ENCODE measurements at regions not wholly inside any gene's neighbourhood (a gene's known extent, or its start where the extent isn't known, plus 50 kb on each side); places are given as distances from the start of the nearest gene placed in this dataset.

DNA sequence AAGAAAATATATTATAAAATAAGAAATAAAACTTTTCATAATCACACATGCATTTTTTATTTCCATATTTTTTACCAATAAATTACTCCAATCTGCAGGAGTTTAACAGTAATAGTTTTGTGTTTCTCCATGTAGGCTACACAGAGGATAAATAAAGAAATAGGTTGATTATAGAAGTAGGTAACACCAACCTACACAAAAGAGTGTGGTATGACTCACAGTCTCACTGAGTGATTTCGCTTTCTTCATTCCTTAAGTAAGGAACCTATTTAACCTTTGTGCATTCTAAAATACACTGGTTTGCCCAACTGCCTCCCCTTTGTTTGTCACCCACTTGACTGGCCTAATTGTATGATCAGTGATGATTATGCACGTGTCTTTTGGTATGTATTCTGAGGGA, 244.2 kb upstream of the RIMS1 start:
- ATAC-seq (ENCODE audit: low FRiP score) (no peak), DNase-seq (ENCODE audit: low spot score) (no peak)
- TF ChIP-seq, protein P1, sequence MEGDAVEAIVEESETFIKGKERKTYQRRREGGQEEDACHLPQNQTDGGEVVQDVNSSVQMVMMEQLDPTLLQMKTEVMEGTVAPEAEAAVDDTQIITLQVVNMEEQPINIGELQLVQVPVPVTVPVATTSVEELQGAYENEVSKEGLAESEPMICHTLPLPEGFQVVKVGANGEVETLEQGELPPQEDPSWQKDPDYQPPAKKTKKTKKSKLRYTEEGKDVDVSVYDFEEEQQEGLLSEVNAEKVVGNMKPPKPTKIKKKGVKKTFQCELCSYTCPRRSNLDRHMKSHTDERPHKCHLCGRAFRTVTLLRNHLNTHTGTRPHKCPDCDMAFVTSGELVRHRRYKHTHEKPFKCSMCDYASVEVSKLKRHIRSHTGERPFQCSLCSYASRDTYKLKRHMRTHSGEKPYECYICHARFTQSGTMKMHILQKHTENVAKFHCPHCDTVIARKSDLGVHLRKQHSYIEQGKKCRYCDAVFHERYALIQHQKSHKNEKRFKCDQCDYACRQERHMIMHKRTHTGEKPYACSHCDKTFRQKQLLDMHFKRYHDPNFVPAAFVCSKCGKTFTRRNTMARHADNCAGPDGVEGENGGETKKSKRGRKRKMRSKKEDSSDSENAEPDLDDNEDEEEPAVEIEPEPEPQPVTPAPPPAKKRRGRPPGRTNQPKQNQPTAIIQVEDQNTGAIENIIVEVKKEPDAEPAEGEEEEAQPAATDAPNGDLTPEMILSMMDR (IDR thresholded peaks at IDR 0.05), result no peak

DNA sequence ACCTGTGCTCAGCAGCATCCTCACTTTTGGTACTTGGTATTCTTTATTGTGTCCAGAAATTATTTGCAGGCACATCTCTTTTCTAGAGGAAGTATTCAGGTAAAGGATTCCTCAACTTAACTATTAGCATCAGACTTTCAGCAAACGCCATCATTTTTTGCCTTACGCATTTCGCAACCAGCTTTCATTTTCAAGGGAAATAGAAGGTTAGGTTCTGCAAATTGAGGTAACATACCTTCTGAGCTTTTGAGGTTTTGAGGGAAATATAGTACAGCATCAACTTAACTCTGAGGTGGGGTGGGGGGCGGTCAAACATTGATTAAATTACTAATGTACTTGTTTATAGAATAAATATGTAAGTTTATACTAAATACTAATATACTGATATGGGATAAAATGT, 243.6 kb upstream of the RIMS1 start:
- TF ChIP-seq, protein P1 (IDR thresholded peaks at IDR 0.05), result no peak
- DNase-seq (ENCODE audit: low spot score) (no peak), ATAC-seq (ENCODE audit: low FRiP score) (no peak)

DNA sequence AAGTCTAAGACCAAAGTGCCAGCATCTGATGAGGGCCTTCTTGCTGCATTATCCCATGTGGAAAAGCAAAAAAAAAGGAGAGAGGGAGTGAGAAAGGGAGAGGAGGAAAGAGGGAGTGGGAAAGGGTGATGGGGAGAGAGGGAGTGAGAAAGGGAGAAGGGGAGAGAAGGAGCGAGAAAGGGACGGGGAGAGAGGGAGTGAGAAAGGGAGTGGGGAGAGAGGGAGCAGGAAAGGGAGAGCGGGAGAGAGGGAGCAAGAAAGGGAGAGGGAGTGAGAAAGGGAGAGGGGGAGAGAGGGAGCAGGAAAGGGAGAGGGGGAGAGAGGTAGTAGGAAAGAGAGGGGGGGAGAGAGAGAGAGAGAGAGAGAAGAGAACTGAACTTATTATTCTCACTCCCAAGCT, 241.1 kb upstream of the RIMS1 start:
- TF ChIP-seq, protein P1 (IDR thresholded peaks at IDR 0.05), result no peak
- ATAC-seq (ENCODE audit: low FRiP score), result no peak
- no peak for DNase-seq (ENCODE audit: low spot score)

DNA sequence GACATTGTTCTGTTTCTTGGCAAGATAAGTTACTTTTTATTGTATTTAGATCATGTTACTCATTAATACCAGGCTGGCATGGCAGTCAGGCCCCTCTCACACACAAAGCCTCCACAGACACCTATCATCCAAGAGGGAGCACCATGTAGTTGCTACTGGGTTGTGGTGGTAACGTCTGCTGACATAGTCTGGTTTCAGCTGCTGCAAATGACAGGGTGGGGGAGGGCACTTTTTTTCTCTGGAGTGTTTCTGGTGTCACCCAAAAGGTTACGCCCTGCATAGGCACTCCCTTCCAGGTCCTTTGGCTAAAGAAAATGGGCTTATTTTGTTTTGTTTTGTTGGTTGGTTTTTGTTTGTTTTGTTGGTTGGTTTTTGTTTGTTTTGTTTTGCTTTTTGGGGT, 236.4 kb upstream of the RIMS1 start:
- ATAC-seq (ENCODE audit: low FRiP score) (no peak), DNase-seq (ENCODE audit: low spot score) (no peak)
- TF ChIP-seq, protein P1 (IDR thresholded peaks at IDR 0.05), result no peak

DNA sequence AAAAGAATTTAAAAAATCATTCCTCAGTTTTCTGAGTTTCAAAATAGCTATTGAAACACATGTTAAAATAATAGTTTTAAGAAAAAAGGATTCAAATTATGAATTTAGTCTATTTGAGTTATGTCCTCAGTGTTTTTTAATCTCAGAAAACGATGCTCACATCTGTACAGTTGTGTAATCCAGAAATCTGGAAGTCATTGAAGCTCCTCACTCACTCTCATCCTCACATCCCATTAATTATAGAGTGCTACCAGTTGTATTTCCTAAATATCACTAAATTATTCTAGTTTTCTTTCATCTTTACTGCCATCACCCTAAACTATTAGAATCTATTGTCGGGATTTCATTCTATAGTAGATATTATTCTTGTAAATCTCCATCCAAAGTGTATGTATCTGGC, 234.7 kb upstream of the RIMS1 start:
- no peak for DNase-seq (ENCODE audit: low spot score)
- ATAC-seq (ENCODE audit: low FRiP score), result no peak
- TF ChIP-seq, protein P1 (IDR thresholded peaks at IDR 0.05), result no peak

DNA sequence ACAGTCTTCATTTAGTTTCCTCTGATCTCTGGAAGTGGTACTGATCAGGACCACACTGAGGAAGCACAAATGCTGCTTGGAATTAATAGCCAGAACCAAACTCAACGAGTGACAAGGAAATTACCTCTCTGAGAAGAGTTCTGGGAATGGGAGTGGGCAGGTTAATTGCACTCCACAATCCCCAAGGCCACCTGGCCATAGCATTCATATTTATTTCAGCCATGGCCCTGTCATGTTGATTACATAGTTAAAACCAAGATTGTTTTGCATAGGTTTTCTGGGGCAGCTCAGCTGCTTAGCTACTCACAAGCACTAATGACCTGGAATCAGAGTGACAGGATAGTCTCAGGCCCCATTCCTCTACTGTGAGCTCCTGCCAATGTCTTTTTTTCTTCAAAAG, 230.2 kb upstream of the RIMS1 start:
- ATAC-seq (ENCODE audit: low FRiP score), result no peak
- TF ChIP-seq, protein P1 (IDR thresholded peaks at IDR 0.05), result no peak
- no peak for DNase-seq (ENCODE audit: low spot score)

DNA sequence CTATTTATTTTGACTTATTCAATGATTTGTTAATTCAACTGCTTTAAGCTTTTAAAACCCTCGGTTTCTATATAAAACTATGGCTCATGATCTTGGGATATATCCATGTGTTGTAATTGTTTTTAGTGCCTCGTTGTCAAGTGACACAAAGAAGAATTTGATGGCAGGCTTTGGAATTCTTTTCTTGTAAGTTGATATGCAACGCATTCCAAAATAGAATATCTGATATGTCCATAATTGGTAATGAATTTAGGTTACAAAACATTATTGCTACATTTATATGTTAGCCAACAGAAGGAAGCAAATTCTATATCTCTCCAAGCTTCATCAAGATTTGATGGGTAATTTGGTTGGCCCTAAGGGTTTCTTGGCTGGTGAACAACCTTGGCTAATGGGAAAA, 220.4 kb upstream of the RIMS1 start:
- TF ChIP-seq, protein P1 (IDR thresholded peaks at IDR 0.05), result no peak
- ATAC-seq (ENCODE audit: low FRiP score) (no peak), DNase-seq (ENCODE audit: low spot score) (no peak)
